Activated CD4-positive, alpha-beta T cell treated with anti-CD3 and anti-CD28 coated beads, Interleukin-2, Interleukin-6, amounts not matched to agents 100 ng/mL and 50 ng/mL, durations not matched to agents 16 hours and 8 hours (primary cell): ENCODE measurements at regions not wholly inside any gene's neighbourhood (a gene's known extent, or its start where the extent isn't known, plus 50 kb on each side); places are given as distances from the start of the nearest gene placed in this dataset.

Experiments used
- DNase-seq: peaks from one replicate; pipeline ENCODE4 v3.0.0-alpha.2; 2020

GRCh38 chr5:17130302-17130701, 87.1 kb upstream of the BASP1 start:
- DNase-seq, result peak; percentile 30

GRCh38 chr5:17132444-17133083, 84.9 kb upstream of the BASP1 start:
- peak; percentile 30 for DNase-seq

GRCh38 chr5:17135050-17135449, 82.4 kb upstream of the BASP1 start:
- DNase-seq, result no peak

GRCh38 chr5:17143335-17143734, 74.1 kb upstream of the BASP1 start:
- no peak for DNase-seq

- no peak for DNase-seq
Measured at GRCh38 chr5:17146280-17146841, 71.1 kb upstream of the BASP1 start.

- DNase-seq, result no peak
Measured at GRCh38 chr5:17147170-17147569, 70.3 kb upstream of the BASP1 start.

- DNase-seq, result no peak
Measured at GRCh38 chr5:17147617-17148016, 69.8 kb upstream of the BASP1 start.

GRCh38 chr5:17148481-17148880, 69.0 kb upstream of the BASP1 start:
- no peak for DNase-seq

GRCh38 chr5:17149786-17150185, 67.6 kb upstream of the BASP1 start:
- DNase-seq, result no peak

GRCh38 chr5:17150531-17150930, 66.9 kb upstream of the BASP1 start:
- DNase-seq, result no peak

GRCh38 chr5:17151686-17152085, 65.7 kb upstream of the BASP1 start:
- no peak for DNase-seq

GRCh38 chr5:17154211-17154996, 63.0 kb upstream of the BASP1 start:
- DNase-seq, result no peak

- no peak for DNase-seq
Measured at GRCh38 chr5:17156463-17156862, 61.0 kb upstream of the BASP1 start.

- no peak for DNase-seq
Measured at GRCh38 chr5:17157294-17157693, 60.1 kb upstream of the BASP1 start.

GRCh38 chr5:17157916-17158529, 59.4 kb upstream of the BASP1 start:
- no peak for DNase-seq

- no peak for DNase-seq
Measured at GRCh38 chr5:17160756-17161040, 56.7 kb upstream of the BASP1 start.

GRCh38 chr5:17161662-17162061, 55.8 kb upstream of the BASP1 start:
- no peak for DNase-seq

GRCh38 chr5:17163221-17163620, 54.2 kb upstream of the BASP1 start:
- no peak for DNase-seq

- no peak for DNase-seq
Measured at GRCh38 chr5:17167171-17167891, 50.1 kb upstream of the BASP1 start.
